ENCODE measurements at regions not wholly inside any gene's neighbourhood (a gene's known extent, or its start where the extent isn't known, plus 50 kb on each side); places are given as distances from the start of the nearest gene placed in this dataset.

GRCh38 chr4:181550381-181550780 lies 692.8 kb upstream of the TENM3 start:
- H3K27me3 ChIP-seq (replicated peaks in 1 of 7) = no peaks in the 10 kb centered on the region
- no peak for DNase-seq
- no peaks in the 10 kb centered on the region for H3K4me1 ChIP-seq
- H3K4me3 ChIP-seq = no peak overlapping the region
- H3K9me3 ChIP-seq = no peaks in the 10 kb centered on the region
- H3K36me3 ChIP-seq = no peaks in the 10 kb centered on the region
- no peak overlapping the region for H3K27ac ChIP-seq
- intact Hi-C loops (cut with DNase I; ENCODE audit: low total_unique reads) = no loop called here
- TF ChIP-seq, protein P1, sequence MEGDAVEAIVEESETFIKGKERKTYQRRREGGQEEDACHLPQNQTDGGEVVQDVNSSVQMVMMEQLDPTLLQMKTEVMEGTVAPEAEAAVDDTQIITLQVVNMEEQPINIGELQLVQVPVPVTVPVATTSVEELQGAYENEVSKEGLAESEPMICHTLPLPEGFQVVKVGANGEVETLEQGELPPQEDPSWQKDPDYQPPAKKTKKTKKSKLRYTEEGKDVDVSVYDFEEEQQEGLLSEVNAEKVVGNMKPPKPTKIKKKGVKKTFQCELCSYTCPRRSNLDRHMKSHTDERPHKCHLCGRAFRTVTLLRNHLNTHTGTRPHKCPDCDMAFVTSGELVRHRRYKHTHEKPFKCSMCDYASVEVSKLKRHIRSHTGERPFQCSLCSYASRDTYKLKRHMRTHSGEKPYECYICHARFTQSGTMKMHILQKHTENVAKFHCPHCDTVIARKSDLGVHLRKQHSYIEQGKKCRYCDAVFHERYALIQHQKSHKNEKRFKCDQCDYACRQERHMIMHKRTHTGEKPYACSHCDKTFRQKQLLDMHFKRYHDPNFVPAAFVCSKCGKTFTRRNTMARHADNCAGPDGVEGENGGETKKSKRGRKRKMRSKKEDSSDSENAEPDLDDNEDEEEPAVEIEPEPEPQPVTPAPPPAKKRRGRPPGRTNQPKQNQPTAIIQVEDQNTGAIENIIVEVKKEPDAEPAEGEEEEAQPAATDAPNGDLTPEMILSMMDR (IDR thresholded peaks at IDR 0.05 in 8 of 11, conservative IDR thresholded peaks at IDR 0.05 in 3 of 11) = no peak
- 30 to 97% (median 91%) methylated on average over 1 of the region's 1 CpG for WGBS, 5 donors

DNA sequence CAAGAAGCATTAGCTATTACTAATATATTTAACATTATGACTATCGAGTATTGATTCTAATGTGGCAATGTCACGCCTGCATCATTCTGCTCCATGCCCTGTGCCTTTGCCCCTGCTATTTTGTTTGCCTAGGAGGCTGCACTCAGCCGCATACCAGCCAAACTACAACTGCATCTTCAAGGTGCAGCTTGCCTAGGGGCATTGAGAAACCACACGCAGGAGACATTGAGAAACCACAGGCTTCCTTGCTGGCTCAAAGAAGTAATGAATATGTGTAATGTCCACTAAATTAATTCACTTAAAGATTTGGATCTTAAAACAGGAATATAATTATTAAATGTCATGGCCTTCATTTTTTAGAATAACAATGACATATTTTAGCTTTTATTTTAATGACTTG lies 683.6 kb upstream of the TENM3 start:
- Histone ChIP-seq H3K4me3 (no peak overlapping the region), H3K9me3 (peaks cover 0 to 11% (median 5%) of the 10 kb centered on the region in 8 donors), H3K4me1 (no peaks in the 10 kb centered on the region), H3K36me3 (no peaks in the 10 kb centered on the region), H3K27ac (no peak overlapping the region), H3K27me3 (replicated peaks in 1 of 7) (no peaks in the 10 kb centered on the region)
- no peak for DNase-seq
- TF ChIP-seq POLR2AphosphoS5 (IDR thresholded peaks at IDR 0.05) = no peak
- WGBS, 5 donors = 57 to 92% (median 75%) methylated on average over 4 of the region's 4 CpGs
- intact Hi-C loops (cut with DNase I; ENCODE audit: low total_unique reads) = no loop called here

DNA sequence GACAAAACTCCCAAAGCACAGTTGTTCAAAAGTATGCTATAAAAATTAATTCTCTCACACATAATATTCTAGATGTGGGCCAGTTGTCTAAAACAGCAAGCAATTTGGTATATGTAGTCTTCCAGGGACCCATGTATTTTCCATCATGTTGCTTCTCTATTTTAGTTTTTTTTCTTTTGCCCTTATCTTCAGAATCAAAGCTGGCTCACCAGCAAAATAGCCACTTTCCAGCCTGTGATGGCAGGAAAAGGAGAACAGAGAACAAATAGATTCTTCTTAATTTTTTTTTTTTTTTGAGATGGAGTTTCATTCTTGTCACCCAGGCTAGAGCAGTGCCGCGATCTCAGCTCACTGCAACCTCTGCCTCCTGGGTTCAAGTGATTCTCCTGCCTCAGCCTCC lies 680.8 kb upstream of the TENM3 start:
- Histone ChIP-seq H3K9me3 (peaks cover 0 to 11% (median 5%) of the 10 kb centered on the region in 8 donors), H3K4me3 (no peak overlapping the region), H3K27me3 (replicated peaks in 1 of 7) (no peaks in the 10 kb centered on the region), H3K27ac (no peak overlapping the region), H3K4me1 (no peaks in the 10 kb centered on the region), H3K36me3 (no peaks in the 10 kb centered on the region)
- TF ChIP-seq POLR2AphosphoS5 (IDR thresholded peaks at IDR 0.05) (no peak), POLR2A (IDR thresholded peaks at IDR 0.05) (no peak)
- TF ChIP-seq, protein P1 (IDR thresholded peaks at IDR 0.05 in 8 of 11, conservative IDR thresholded peaks at IDR 0.05 in 3 of 11) = no peak
- WGBS, 5 donors = 91 to 100% (median 96%) methylated on average over 2 of the region's 2 CpGs
- DNase-seq = no peak
- intact Hi-C loops (cut with DNase I; ENCODE audit: low total_unique reads) = no loop called here

DNA sequence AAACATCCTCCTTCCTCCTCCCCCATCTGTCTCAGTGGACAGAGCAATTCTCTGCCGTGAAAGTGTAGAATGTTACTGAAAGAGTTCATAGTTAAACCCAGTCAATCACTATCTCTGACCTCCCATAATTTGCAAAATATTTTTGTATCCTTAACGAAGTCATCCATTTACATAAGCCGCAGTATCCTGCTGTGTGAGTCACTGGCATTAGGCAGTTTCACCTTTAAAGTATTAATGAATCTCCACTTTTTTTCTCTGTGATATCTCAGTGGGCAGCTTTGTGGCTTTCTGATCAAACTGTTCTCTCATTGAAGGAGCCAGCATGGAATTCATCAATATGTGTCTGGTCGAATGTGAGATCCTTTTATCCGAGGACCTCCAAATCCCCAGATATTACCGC lies 678.6 kb upstream of the TENM3 start:
- H3K4me3 ChIP-seq = no peak overlapping the region
- DNase-seq = no peak
- no peak overlapping the region for H3K27ac ChIP-seq
- no peaks in the 10 kb centered on the region for H3K36me3 ChIP-seq
- intact Hi-C loops (cut with DNase I; ENCODE audit: low total_unique reads) = no loop called here
- WGBS, 5 donors = 77 to 87% (median 82%) methylated on average over 6 of the region's 6 CpGs
- H3K9me3 ChIP-seq = peaks cover 0 to 11% (median 5%) of the 10 kb centered on the region in 8 donors
- TF ChIP-seq POLR2A (IDR thresholded peaks at IDR 0.05) = no peak
- TF ChIP-seq, protein P1 (IDR thresholded peaks at IDR 0.05 in 8 of 11, conservative IDR thresholded peaks at IDR 0.05 in 3 of 11) = no peak
- no peaks in the 10 kb centered on the region for H3K4me1 ChIP-seq
- H3K27me3 ChIP-seq (replicated peaks in 1 of 7) = no peaks in the 10 kb centered on the region

GRCh38 chr4:181566490-181566889 lies 676.7 kb upstream of the TENM3 start:
- DNase-seq = no peak
- Histone ChIP-seq H3K9me3 (no peaks in the 10 kb centered on the region), H3K36me3 (no peaks in the 10 kb centered on the region), H3K27me3 (replicated peaks in 1 of 7) (no peaks in the 10 kb centered on the region), H3K4me1 (no peaks in the 10 kb centered on the region), H3K4me3 (no peak overlapping the region), H3K27ac (no peak overlapping the region)
- WGBS, 5 donors = 66 to 73% (median 72%) methylated on average over 7 of the region's 7 CpGs
- TF ChIP-seq POLR2A (IDR thresholded peaks at IDR 0.05) (no peak), POLR2AphosphoS5 (IDR thresholded peaks at IDR 0.05) (no peak)
- TF ChIP-seq, protein P1 (IDR thresholded peaks at IDR 0.05 in 8 of 11, conservative IDR thresholded peaks at IDR 0.05 in 3 of 11) = no peak
- intact Hi-C loops (cut with DNase I; ENCODE audit: low total_unique reads) = no loop called here
